Right lobe of liver (tissue), 4 donors: ENCODE measurements at regions not wholly inside any gene's neighbourhood (a gene's known extent, or its start where the extent isn't known, plus 50 kb on each side); places are given as distances from the start of the nearest gene placed in this dataset.

ENCODE experiments used
- POLR2A ChIP-seq: fragments of 450-650 bp; IDR thresholded peaks from one replicate; pipeline ENCODE4 v1.6.1; 2017; ENCODE audit warnings: antibody characterized with exemption, mild to moderate bottlenecking
- TF ChIP-seq, protein P1 (sequence below), 4 donors: fragments of 200-600 bp in 3 of 4; fragments of 450-650 bp in 1 of 4; IDR thresholded peaks; one replicate each; pipeline versions ENCODE4 v1.5.1 to v1.8.0; 2016 to 2022; ENCODE audit warnings: antibody characterized with exemption in 4 of 4, mild to moderate bottlenecking in 2 of 4
- donor health status: DM: no; HTN: no; CAD: no.
- donor health status: DM: no; HTN: no; CAD: no.
- donor health status: DM: no; HTN: yes; CAD: no.

DNA sequence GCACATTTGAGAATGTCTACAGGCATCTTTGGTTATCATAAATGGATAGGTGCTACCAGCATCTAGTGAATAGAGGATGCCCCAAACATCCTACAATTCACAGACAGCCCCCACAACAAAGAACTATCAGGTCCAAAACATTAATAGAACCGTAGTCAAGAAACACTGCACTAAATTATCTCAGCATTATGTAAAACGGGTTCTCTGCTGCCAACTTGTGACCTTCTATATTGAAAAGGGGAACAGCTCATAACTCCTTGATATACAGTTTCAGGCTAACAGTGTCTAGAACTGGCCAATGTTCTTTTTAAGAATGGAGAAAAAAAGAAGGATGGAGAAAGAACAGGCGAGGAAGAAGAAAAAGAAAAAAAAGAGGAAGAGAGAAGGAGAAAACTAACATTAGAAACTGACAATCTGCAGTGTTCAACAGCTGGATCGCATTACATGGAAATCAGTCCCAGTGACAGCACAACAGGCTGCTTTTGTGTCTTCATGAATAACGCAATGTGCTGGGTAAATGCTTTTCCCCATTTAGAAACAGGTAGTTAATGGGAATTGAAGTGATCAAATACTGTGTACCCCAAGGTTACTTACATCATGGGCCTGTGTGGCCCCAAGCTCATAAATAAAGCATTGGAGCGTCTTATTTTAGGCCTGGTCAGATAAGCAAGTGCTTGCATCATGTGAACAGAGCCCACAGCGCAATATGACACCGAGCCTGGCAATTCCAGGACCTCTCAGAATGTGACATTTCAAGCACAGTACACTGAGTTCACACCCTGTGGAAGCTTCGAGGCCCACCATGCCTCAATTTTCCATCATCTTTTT is 339.5 kb downstream of the DHX15 start:
- TF ChIP-seq, protein P1, sequence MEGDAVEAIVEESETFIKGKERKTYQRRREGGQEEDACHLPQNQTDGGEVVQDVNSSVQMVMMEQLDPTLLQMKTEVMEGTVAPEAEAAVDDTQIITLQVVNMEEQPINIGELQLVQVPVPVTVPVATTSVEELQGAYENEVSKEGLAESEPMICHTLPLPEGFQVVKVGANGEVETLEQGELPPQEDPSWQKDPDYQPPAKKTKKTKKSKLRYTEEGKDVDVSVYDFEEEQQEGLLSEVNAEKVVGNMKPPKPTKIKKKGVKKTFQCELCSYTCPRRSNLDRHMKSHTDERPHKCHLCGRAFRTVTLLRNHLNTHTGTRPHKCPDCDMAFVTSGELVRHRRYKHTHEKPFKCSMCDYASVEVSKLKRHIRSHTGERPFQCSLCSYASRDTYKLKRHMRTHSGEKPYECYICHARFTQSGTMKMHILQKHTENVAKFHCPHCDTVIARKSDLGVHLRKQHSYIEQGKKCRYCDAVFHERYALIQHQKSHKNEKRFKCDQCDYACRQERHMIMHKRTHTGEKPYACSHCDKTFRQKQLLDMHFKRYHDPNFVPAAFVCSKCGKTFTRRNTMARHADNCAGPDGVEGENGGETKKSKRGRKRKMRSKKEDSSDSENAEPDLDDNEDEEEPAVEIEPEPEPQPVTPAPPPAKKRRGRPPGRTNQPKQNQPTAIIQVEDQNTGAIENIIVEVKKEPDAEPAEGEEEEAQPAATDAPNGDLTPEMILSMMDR (IDR thresholded peaks at IDR 0.05): no peak
- TF ChIP-seq POLR2A: no peak
